ACHN (cell line): ENCODE measurements at regions not wholly inside any gene's neighbourhood (a gene's known extent, or its start where the extent isn't known, plus 50 kb on each side); places are given as distances from the start of the nearest gene placed in this dataset.

Experiments used
- DNase-seq: peaks from one replicate; pipeline ENCODE4 v3.0.0-alpha.2; 2015
- in situ Hi-C: cut with HindIII; loops from 2 replicates; pipeline ENCODE4 v1.10.0; 2017; ENCODE audit warnings: low sequenced_read_pairs, low pct_ligation_motif_present, low pct_unique_long_range_greater_than_20kb

DNA sequence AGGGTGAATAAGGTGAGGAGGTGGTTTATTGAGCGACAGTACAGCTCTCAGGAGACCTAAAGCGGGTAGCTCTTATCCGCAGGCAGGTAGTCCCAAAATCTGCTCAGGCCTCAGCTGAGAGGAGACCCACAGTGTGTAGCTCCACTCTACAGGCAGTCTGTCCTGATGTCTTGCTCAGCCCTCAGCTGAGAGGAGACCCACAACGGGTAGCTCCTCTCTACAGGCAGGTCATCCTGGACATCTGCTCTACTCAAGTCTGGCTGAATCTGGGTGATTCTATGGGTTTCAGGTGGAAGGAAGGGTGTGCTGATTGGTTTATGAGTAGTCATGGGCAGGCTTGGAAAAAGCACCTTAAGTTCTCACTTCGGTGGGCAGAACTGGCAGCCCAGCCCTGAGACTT lies 55.6 kb upstream of the ABCB5 start:
- in situ Hi-C loops = no loop called here
- no peak for DNase-seq

DNA sequence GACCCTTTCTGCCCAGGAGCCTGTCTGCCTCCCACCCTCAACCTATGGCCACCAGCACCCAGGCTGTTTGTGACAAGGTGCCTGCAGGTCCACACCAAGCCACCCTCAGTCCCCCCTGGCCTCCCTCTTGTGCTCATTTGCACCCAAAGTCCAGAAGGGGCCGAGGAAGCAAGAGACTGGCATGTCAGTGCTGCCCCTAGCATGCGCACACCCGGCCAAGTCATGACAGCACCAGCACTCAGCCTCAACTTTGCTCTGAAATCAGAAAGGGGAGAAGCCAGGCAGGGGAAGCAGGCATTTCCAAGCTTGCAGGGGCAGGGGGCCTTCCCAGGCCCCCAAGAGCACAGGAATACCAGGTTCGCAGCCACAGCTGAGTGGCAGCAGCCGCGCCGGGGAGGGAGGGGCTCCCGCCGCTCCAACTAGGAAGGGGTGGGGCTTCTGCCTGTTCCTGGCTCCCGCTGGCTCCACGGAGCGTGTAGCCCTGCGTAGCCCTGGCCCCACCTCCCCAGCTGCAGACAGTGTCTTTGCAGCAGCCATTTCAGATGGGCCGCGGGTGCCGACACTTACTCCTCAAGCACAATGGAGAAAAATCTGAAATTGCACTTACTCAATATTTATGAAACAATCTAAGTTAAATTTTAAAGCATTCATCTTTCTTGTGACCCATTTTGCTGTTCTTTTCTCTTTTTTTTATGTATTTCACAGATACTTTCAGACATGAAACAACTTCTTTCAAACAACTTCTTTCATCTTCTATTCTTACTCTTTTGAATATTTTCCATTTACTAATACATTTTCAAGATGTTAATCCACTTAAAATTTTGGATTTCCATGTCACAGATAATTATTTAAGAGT lies 54.9 kb upstream of the ABCB5 start:
- in situ Hi-C loops = no loop called here
- DNase-seq = no peak

GRCh38 chr7:20561466-20561865 lies 54.0 kb upstream of the ABCB5 start:
- in situ Hi-C loops = no loop called here
- no peak for DNase-seq

DNA sequence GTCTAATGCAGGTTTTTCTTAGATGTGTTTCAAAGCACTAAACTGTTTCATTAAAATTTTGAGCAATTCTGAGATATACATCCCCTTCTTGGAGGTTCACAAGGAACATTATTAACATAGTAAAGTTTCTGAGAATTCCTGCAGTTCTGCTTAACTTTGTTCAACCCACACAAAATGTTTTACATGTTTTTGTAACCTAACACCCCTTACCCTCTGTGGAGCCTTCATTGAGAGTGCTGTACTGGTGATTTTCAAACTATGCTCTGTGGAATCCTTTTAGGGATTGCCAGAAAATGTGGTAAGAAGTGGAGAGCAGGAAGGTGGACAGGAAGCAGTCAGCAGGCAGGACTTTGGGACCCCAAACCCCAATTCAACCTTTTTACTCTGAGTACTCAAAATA lies 53.6 kb upstream of the ABCB5 start:
- in situ Hi-C loops = no loop called here
- no peak for DNase-seq

GRCh38 chr7:20562461-20562860 lies 53.0 kb upstream of the ABCB5 start:
- DNase-seq = no peak

More at GRCh38 chr7:20562461-20562860, 53.0 kb upstream of the ABCB5 start:
- in situ Hi-C loops = no loop called here
